GM21619 (cell line): ENCODE measurements at regions not wholly inside any gene's neighbourhood (a gene's known extent, or its start where the extent isn't known, plus 50 kb on each side); places are given as distances from the start of the nearest gene placed in this dataset.
"Not testable (repeated sequence)": the region's sequence is repeated elsewhere in the genome, so short reads cannot be mapped to it uniquely, and the experiment has no call there.

Experiments used
- ATAC-seq: cut with Tn5 transposase; IDR thresholded peaks from one replicate; pipeline ENCODE4 v1.9.1; 2021; ENCODE audit not compliant: unreplicated experiment

DNA sequence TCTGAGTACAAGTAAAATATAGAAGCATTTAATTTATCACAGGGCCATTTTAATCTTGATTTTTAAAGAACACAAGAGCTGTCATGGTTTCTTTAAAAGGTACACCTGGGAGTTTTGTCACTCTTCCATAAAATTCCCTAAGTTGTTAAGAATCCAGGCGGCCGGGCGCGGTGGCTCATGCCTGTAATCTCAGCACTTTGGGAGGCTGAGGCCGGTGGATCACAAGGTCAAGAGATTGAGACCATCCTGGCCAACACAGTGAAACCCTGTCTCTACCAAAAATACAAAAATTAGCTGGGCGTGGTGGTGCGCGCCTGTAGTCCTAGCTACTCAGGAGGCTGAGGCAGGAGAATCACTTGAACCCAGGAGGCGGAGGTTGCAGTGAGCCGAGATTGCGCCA is 278.3 kb downstream of the PCDH17 start:
- not testable (repeated sequence) for ATAC-seq

DNA sequence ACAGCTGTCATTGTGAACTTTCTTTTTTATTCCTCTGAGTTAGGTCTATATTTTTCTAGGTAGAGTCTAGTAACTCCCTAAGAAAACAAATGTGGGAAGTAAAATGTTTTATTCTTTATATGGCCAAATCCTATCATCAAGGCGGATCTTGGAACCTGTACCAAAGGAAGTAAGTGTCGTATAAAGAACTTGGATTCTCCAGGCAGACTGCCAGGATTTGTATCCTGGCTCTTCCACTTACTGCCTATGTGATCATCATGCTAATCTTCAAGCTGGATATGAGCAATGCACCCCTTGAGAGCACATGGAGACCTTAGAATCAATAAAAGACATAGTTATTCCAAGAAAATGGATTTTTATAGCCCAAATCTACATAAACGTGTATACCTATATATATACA is 286.5 kb downstream of the PCDH17 start:
- ATAC-seq: no peak

DNA sequence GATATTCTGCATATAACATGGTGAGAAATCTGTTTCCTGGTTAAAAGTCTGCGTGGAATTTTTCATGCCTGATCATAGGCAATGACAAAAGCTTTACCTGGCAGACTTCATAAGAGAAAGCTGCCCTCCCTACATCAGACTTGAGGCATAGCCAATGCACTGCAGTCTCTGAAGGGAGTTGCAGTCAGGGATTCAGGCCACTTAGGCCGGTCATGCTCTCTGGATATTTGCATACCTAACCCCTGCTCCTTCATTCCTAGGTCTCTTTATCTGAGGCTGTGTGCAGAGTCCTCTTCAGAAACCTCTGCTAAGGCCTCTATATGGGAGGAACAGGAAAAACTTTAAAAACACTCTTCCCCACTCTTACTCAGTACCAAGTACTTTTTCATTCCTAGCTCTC is 287.4 kb downstream of the PCDH17 start:
- no peak for ATAC-seq

DNA sequence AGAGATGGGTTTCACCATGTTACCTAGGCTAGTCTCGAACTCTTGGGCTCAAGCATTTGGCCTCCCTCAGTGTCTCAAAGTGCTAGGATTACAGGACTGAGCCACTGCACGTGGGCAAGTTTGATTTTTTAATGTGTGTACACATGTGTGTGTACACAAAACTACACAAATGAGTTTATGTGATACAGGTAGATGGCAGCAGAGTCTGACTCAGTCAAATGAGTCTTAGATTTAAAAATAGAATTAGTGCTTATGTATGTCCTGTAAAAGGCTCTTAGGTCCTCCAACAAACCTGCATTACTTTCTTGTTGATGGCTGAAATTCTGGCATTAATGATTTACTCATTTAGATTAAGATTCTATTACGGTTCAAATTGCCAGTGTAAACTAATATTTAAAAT is 293.7 kb downstream of the PCDH17 start:
- ATAC-seq: no peak

DNA sequence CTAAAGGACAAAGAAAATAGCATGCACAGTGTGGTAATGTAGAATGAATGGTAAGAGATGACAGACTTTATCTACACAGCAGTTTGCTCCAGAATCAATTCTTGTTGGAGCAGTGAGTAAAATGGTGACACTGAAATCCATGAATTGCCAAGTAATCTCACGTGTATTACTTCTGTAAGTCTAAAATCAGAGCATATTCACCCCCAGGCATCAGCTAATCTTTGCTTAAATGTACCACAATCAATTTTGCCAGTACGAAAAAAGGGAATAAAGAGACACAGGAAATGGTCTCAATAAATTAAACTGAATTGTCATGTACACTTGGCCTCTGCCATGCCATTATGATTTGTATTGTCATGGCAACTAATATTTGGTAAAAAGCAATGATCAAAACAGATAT is 294.2 kb downstream of the PCDH17 start:
- ATAC-seq: no peak

DNA sequence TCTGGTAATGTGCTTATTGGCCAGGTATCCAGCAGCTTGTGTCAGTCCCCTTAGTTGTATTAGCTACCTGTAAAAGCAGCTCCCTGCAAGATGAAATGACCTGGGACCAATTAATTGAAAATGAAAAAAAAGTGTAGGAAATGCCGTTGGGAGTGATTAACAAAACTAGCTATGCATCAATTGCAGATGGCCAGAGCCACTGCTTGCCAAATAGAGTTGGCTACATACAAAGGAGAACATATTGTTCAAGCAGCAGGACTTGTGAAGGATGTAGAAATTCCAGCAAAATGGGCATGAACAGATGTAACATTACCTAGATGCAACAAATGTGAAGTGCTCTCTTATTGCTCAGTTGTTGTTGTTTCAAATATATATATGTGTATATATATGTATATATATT is 300.5 kb downstream of the PCDH17 start:
- no peak for ATAC-seq

DNA sequence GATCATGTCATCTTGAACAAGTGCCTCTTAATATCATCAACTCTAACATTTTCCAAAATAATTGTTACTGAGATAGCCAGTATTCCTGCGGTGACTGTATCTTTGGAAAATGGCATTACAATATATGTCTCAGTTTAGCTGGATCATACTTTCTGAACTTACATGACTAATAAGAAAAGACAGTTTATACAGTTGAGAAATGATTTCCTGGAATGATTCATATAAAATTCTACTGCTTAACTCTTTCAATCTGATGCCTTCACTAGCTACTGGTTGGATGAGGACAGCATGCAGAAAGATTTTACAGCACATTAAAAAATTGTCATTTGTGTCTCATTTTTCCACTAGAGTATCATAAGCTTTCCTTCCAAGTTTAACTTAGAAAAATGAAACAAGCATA is 302.1 kb downstream of the PCDH17 start:
- no peak for ATAC-seq

DNA sequence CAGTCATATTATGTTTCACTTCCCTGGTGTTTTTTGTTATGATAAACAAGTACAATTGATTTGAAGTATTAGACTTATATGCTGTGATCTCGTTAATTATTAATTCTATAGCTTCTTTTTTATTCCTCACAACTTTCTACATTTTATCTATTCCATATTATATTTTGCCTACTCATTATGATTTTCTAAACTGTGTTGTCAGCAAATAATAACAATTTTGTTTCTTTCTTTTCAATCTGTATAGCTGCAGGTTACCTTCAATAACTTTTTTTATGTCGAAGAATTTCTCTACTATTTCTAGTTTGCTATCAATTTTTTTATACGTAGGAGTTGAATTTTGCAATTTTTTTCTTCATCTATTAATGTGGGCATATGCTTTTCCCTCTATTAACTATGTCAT is 304.4 kb downstream of the PCDH17 start:
- no peak for ATAC-seq

DNA sequence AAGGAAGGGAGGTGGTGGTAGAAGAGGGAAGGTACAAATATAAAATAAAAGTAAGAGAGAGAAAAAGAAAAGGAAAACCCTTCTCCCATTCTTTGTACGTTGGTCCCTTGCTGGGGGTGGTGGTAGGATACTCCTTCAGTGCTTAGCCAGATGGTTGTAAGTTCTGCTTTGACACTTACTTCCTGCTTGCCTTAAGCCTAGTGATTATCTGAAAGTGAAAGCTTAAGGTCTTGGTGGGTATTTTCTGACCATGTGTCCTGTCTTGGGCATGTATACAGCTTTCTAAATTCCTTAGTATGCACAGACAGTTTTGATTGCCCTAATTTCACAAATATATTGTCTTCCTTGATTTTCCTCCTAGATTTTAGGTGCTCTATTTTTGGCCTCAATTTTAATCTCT is 314.8 kb downstream of the PCDH17 start:
- peak; percentile 86 for ATAC-seq

DNA sequence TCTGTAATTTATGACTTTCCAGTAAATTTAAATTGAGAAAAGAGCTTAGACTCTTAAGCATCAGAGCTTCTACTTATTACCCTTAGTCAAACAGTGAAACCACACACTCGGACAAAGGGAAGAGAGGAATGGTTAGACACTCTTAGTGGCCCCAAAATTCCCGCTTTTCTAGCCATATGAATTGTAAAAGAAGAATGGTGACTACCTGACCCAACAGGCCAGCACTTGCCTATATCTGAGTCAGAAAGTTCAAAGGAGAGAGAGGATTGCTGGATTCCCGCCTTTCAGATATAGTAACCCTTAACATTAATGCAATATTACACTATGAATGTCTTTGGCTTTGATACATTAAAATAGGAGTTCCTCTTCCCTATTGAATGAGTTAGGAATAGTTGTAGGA is 317.3 kb downstream of the PCDH17 start:
- ATAC-seq: no peak

DNA sequence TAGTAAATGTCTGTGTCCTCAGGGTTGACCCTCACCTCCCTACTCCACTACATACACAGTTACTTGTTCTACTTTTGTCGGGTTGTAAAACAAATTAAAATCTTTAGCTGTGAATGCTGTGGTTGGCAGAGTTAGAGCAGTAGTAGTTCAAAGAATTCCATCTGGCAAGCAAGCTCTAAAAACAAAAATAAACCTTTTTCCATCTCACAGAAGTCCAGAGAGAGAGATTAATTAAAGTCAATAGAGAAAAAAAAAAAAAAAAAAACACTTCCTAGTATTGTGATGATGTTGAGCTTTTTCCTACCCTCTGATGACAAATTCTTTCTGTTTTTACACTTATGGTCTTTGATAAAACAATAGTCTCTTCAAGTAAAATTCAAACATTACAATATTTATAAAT is 338.4 kb downstream of the PCDH17 start:
- no peak for ATAC-seq

DNA sequence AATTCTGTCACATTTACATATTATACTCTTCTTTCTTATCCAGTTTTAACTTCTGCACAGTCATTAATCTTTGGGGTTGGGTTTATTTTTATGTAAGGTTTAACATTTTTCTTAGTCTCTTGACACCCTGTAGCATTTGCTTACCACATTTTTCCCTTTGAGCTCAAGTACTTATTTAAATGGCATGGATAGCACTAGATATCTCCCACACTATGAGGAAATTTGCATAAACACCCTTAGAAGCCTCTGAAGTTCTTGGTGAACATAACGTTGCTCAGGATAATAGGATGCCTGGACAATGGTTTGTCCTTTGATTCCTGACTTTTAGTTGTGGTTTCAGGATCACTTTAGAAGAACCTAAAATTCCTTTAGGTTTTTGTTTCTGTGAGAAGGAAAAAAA is 338.9 kb downstream of the PCDH17 start:
- no peak for ATAC-seq

DNA sequence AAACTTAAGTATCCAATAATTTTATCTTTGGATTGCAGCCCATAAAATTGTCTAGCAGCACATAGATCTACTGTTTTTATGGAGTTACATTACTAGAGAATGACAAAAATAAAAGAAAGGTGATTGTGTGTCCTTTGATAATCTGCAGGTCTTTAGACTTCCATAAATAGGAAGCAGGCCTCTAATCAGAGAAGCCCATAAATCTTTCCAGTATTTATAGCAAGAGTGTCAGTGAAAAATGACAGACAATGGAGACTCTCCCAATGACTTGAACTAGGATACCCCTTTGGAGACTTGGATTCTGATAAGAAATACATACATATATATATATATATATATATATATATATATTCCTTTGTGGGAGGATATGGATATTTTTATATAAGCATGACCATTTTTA is 351.2 kb downstream of the PCDH17 start:
- ATAC-seq: no peak

DNA sequence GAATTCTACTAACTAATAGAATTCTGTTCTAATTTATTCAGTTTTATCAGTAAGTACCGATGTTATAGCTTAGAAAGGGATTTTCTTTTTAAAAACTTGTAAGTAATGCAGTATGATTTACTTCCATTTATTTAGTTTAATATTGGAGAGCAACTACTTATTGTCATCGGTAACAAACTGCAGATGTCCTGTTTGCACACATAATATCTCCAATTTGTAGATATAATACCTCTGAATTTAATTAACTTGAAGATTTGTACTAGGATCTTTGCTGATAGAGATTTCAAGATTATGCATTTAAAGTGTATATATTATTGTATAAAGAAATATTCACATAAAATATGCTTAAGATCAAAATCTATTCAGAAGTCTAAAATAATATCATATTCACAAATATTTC is 356.7 kb downstream of the PCDH17 start:
- no peak for ATAC-seq

DNA sequence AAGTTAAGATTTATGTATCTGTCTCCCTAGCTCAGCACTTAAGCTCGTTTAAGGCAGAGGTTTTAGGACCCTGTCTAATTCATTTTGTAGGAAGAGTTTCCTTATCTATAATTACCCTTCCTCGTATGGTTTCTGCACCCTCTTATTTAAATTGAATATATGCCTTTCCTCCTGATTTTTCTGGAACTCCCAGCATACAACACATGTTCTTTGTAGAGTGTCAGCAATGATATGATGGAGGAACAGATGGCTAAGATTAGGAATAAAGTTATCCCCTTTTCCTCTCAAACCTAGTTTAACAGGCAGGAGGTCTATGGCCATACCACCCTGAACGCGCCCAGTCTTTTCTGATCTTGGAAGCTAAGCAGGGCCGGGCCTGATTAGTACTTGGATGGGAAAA is 359.5 kb downstream of the PCDH17 start:
- ATAC-seq: no peak

DNA sequence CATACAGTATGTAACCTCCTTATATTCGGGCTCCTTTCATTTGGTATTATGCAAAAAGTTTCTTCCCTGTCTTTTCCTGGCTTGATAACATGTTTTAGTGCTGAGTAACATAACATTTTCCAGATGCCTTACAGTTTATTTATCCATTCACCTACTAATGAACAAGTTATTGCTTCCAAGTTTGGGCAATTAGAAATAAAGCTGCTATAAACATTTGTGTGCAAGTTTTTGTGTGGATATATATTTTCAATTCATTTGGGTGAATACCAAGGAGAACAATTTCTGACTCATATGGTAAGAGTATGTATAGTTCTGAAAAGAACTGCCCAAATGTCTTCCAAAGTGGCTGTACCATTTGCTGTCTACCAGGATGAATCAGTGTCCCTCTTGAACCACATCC is 360.9 kb downstream of the PCDH17 start:
- no peak for ATAC-seq

DNA sequence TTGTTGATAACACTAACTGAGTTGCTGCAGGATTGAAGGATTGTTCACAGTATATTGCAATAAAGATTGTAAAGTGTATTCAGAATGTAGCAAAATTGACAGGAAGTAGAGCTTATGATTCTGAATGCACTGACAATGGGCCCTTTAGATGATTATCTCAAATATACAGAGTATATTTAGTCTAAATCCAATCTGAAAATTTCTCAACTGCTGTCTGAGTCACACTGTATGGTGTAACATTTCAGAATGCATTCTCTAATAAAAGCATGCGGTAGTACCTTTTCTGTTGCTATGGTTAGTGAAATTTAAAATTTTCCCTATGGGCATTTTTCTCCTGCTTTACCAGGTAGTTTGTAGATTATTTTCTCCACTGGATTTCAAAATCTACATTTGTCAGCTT is 365.2 kb downstream of the PCDH17 start:
- no peak for ATAC-seq

DNA sequence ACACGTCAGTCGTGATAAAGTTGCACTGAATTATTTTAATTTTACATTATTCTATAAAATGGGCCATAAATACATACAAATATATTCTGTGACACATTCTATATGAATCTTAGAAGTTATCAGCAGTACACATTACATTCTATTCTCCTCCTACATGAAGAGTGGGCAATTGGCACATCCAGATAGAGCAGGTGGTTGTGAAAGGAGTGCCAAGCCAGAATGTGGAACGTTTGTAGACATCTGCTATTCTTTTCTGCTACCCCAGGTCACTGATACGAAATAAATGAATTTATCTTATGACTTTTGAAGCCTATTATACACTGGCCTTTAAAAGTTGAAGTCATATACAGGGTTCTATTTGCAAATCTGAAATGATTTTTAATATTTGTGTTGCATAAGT is 373.2 kb downstream of the PCDH17 start:
- no peak for ATAC-seq

DNA sequence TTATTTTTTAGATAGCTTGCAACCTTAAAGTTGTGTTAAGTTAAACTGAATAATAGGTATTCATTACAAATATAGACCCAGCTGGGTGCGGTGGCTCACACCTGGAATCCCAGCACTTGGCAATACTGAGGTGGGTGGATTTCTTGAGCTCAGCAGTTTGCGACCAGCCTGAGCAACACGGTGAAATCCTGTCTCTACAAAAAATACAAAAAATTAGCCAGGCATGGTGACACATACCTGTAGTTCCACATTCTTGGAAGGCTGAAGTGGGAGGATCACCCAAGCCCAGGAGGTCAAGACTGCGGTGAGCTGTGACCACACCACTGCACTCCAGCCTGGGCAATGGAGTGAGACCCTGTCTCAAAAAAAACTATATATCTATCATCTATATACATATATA is 386.5 kb downstream of the PCDH17 start:
- ATAC-seq: no peak

DNA sequence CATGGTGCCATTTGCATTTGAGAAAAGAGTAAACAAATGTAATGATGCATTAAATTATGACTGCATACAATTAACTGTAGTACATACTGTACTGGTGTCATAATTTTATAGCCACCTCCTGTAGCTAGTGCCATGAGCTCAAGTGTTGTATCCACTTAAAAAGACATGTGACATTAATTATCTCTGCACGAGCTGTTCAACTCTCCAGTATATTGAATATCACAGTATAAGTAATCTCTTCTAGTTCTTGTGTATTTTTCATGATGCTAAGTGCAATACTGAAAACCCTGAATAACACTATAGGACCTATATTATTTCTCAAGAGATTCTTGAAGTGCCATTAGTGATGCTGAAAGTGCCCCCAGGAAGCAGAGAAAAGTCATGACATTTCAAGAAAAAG is 387.3 kb downstream of the PCDH17 start:
- no peak for ATAC-seq

DNA sequence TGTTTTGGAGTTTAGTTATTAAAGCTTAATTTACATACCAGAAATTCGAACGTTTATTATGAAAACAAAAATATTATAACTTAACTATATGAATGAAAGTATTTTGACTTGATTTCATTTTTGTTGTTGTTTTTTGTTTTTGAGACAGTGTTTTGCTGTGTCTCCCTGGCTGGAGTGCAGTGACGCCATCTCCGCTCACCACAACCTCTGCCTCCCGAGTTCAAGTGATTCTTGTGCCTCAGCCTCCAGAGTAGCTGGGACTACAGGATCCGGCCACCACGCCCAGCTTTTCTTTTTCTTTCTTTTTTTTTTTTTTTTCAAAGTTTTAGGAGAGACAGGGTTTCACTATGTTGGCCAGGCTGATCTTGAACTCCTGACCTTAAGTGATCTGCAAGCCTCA is 392.6 kb downstream of the PCDH17 start:
- ATAC-seq: no peak

DNA sequence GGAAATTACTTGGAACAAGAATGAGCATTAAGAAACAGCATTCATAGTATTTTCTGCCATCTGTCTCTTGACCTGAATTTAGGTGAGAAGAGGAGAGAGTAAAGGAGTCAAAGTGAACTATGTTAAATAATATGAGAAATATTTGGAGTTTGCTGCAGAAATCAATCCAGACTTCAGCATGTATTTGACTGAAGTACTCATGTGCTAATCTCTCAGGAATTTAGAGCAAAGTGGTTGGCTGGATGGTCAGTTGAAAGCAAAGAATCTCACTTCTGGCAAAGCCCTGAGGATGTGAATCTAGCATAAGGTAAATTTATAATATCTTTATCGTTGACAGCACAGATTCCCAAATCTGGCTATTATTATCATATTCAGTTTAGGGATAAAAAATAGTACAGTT is 394.3 kb downstream of the PCDH17 start:
- ATAC-seq: no peak

DNA sequence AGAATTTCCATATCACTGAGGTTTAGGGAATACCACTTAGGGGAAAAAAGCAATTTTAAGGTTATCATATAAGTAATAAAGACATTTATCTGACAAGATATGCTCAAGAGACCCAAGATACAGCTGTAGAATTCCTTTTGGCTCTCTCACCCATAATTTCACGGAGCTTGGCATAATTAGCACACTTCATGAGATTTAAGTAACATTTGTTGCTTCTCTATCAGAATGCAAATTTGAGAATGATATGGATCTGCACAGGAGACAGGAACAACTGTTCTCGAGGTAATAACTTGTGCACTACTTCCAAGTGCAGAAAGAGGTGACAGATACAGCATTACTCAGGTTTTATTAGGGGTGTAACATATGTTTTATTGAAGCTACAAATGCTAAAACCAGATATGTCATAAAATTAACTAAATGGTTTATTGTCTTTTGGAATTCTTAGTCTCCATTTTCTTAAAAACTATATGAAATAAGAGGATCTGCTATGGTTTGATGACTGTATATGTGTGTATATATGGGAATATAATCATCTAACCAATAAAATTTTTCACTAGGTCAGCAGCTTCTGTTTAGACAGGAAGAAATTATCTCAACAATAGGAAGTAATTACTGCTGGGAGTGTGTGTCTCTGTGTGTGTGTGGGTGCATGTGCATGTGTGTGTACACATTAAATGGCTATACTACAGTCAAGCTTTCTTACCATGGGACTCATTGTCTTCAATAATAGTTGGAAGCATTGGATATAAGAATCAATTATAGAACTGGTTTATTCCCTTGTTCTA is 401.3 kb downstream of the PCDH17 start:
- ATAC-seq: no peak
